Tibial nerve (tissue), 4 donors: ENCODE measurements at regions not wholly inside any gene's neighbourhood (a gene's known extent, or its start where the extent isn't known, plus 50 kb on each side); places are given as distances from the start of the nearest gene placed in this dataset.

Experiments used
- DNase-seq, 2 donors: peaks; one replicate each; pipeline ENCODE4 v3.0.0-alpha.2; 2019; ENCODE audit warnings: low spot score in 2 of 2
- H3K27ac ChIP-seq, 4 donors: fragments of 200-600 bp; sonication (generic) in 3 of 4; one replicate each; pipeline ENCODE4 v1.5.1; 2017 to 2019; ENCODE audit warnings: mild to moderate bottlenecking in 1 of 4
- H3K27me3 ChIP-seq, 2 donors: fragments of 200-600 bp; sonication (generic) in 1 of 2; one replicate each; pipeline versions ENCODE4 v1.5.1 to v1.6.0; 2017 to 2019
- H3K36me3 ChIP-seq, 3 donors: fragments of 200-600 bp; sonication (generic); one replicate each; pipeline ENCODE4 v1.5.1; 2018 to 2019
- H3K4me1 ChIP-seq, 4 donors: fragments of 200-600 bp; sonication (generic) in 3 of 4; one replicate each; pipeline ENCODE4 v1.5.1; 2017 to 2019
- H3K4me3 ChIP-seq, 4 donors: fragments of 200-600 bp; sonication (generic) in 3 of 4; one replicate each; pipeline ENCODE4 v1.5.1; 2017 to 2019; ENCODE audit warnings: mild to moderate bottlenecking in 1 of 4, moderate library complexity in 1 of 4
- H3K9me3 ChIP-seq, 4 donors: fragments of 200-600 bp; sonication (generic) in 3 of 4; one replicate each; pipeline ENCODE4 v1.5.1; 2017 to 2019
- CTCF ChIP-seq, 5 experiments: fragments of 200-600 bp in 3 of 5; fragments of 450-650 bp in 2 of 5; sonication (generic) in 3 of 5; IDR thresholded peaks; one replicate each; pipeline ENCODE4 v1.5.1; 2016 to 2019; ENCODE audit warnings: antibody characterized with exemption in 5 of 5, mild to moderate bottlenecking in 3 of 5, moderate library complexity in 2 of 5
- EP300 ChIP-seq, 2 donors: sonication (generic); formaldehyde crosslinking; IDR thresholded peaks; one replicate each; pipeline ENCODE4 v1.6.1; 2017; ENCODE audit warnings: antibody characterized with exemption in 2 of 2, mild to moderate bottlenecking in 1 of 2
- POLR2A ChIP-seq, 2 donors: fragments of 450-650 bp; IDR thresholded peaks; one replicate each; pipeline ENCODE4 v1.6.1; 2017; ENCODE audit warnings: antibody characterized with exemption in 2 of 2, mild to moderate bottlenecking in 2 of 2, moderate library complexity in 2 of 2
- WGBS, 2 donors: methylation state at CpG; one replicate each; pipeline ENCODE4 v1.1.5; 2018; 5-methylcytosine and 5-hydroxymethylcytosine counted together

- Histone ChIP-seq H3K36me3 (no peaks in the 10 kb centered on the region), H3K4me3 (no peak overlapping the region), H3K4me1 (no peaks in the 10 kb centered on the region), H3K9me3 (peaks cover 0 to 14% (median 0%) of the 10 kb centered on the region in 4 donors), H3K27ac (no peak overlapping the region), H3K27me3 (no peaks in the 10 kb centered on the region)
- 81 to 82% methylated on average over 4 of the region's 4 CpGs for WGBS, 2 donors
- TF ChIP-seq CTCF (IDR thresholded peaks at IDR 0.05), result no peak
- no peak for TF ChIP-seq EP300 (IDR thresholded peaks at IDR 0.05)
- TF ChIP-seq POLR2A (IDR thresholded peaks at IDR 0.05), result no peak
- no peak for DNase-seq
Measured at GRCh38 chr13:111950697-111951096, 116.3 kb upstream of the SOX1 start.

- 76 to 84% methylated on average over 9 of the region's 9 CpGs for WGBS, 2 donors
- H3K4me1 ChIP-seq, result no peaks in the 10 kb centered on the region
- H3K27ac ChIP-seq, result no peak overlapping the region
- no peak for DNase-seq
- TF ChIP-seq EP300 (IDR thresholded peaks at IDR 0.05) (no peak), POLR2A (IDR thresholded peaks at IDR 0.05) (no peak), CTCF (IDR thresholded peaks at IDR 0.05) (no peak)
- peaks cover 0 to 18% (median 0%) of the 10 kb centered on the region in 4 donors for H3K9me3 ChIP-seq
- no peaks in the 10 kb centered on the region for H3K27me3 ChIP-seq
- no peak overlapping the region for H3K4me3 ChIP-seq
- no peaks in the 10 kb centered on the region for H3K36me3 ChIP-seq
Measured at GRCh38 chr13:111952032-111952431, 114.9 kb upstream of the SOX1 start.

- Histone ChIP-seq H3K4me3 (no peak overlapping the region), H3K36me3 (no peaks in the 10 kb centered on the region), H3K27ac (no peak overlapping the region), H3K4me1 (no peaks in the 10 kb centered on the region), H3K27me3 (no peaks in the 10 kb centered on the region), H3K9me3 (peaks cover 0 to 18% (median 0%) of the 10 kb centered on the region in 4 donors)
- DNase-seq, result no peak
- 70% methylated on average over 8 of the region's 8 CpGs for WGBS, 2 donors
- TF ChIP-seq EP300 (IDR thresholded peaks at IDR 0.05) (no peak), POLR2A (IDR thresholded peaks at IDR 0.05) (no peak), CTCF (IDR thresholded peaks at IDR 0.05) (no peak)
Measured at GRCh38 chr13:111952814-111953213, 114.1 kb upstream of the SOX1 start.

GRCh38 chr13:111953546-111954178 is 113.3 kb upstream of the SOX1 start:
- Histone ChIP-seq H3K9me3 (peaks cover 0 to 18% (median 0%) of the 10 kb centered on the region in 4 donors), H3K36me3 (no peaks in the 10 kb centered on the region), H3K4me1 (no peaks in the 10 kb centered on the region), H3K27me3 (no peaks in the 10 kb centered on the region), H3K27ac (no peak overlapping the region), H3K4me3 (no peak overlapping the region)
- no peak for TF ChIP-seq POLR2A (IDR thresholded peaks at IDR 0.05)
- no peak for TF ChIP-seq CTCF (IDR thresholded peaks at IDR 0.05)
- no peak for TF ChIP-seq EP300 (IDR thresholded peaks at IDR 0.05)
- DNase-seq, result no peak
- WGBS, 2 donors, result 82 to 89% methylated on average over 11 to 16 of the region's 16 CpGs

GRCh38 chr13:111954661-111955411 is 112.1 kb upstream of the SOX1 start:
- Histone ChIP-seq H3K9me3 (peaks cover 0 to 18% (median 0%) of the 10 kb centered on the region in 4 donors), H3K36me3 (no peaks in the 10 kb centered on the region), H3K4me3 (no peak overlapping the region), H3K4me1 (no peaks in the 10 kb centered on the region), H3K27me3 (no peaks in the 10 kb centered on the region), H3K27ac (no peak overlapping the region)
- TF ChIP-seq EP300 (IDR thresholded peaks at IDR 0.05), result no peak
- no peak for TF ChIP-seq POLR2A (IDR thresholded peaks at IDR 0.05)
- no peak for TF ChIP-seq CTCF (IDR thresholded peaks at IDR 0.05)
- WGBS, 2 donors, result 80% methylated on average over 18 of the region's 18 CpGs
- no peak for DNase-seq
